Dendritic cell treated with granulocyte-macrophage colony-stimulating factor and Interleukin-4, amounts not matched to agents 40 ng/mL and 50 ng/mL, for 4 days (primary cell): ENCODE measurements at regions not wholly inside any gene's neighbourhood (a gene's known extent, or its start where the extent isn't known, plus 50 kb on each side); places are given as distances from the start of the nearest gene placed in this dataset.

Source experiments
- H3K27ac Mint-ChIP-seq: one replicate; pipeline ENCODE4 v1.8.0; 2022; ENCODE audit warnings: mild to moderate bottlenecking, mixed read lengths
- H3K27me3 Mint-ChIP-seq: one replicate; pipeline ENCODE4 v1.8.0; 2022; ENCODE audit warnings: mild to moderate bottlenecking, mixed read lengths
- H3K36me3 Mint-ChIP-seq: one replicate; pipeline ENCODE4 v1.8.0; 2022; ENCODE audit warnings: low read depth, mixed read lengths
- H3K4me1 Mint-ChIP-seq: one replicate; pipeline ENCODE4 v1.8.0; 2022; ENCODE audit warnings: low read depth, mixed read lengths
- H3K4me3 Mint-ChIP-seq: one replicate; pipeline ENCODE4 v1.8.0; 2022; ENCODE audit warnings: mild to moderate bottlenecking, moderate library complexity, mixed read lengths
- H3K9me3 Mint-ChIP-seq: one replicate; pipeline ENCODE4 v1.8.0; 2022; ENCODE audit warnings: mixed read lengths
- intact Hi-C: fragments of 100-400 bp; cut with micrococcal nuclease; formaldehyde crosslinking; loops from one replicate; pipeline ENCODE4 v1.15.0; 2022

DNA sequence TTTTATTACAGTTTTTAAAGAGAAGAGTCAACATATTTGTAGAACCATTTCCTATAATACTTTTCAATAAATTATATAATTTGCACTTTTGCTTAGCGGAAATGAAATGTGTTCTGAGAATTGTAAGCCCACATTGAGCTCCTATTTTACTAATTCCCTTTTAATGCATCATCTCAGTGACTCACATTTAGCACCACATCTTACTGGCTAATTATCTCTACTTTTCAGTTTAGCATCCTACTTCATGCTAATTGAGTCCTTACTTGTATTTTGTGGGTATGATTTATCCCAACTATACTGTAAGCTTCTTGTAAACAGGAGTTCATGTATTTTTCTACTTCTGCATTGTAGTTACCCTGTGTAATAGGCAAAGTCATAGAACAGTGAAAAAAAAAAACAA, 67.5 kb downstream of the TMX1 start:
- H3K9me3 Mint-ChIP-seq = peaks cover 9% of the 10 kb centered on the region
- H3K4me3 Mint-ChIP-seq = no peak overlapping the region
- H3K36me3 Mint-ChIP-seq = no peaks in the 10 kb centered on the region
- intact Hi-C loops = no loop called here
- no peaks in the 10 kb centered on the region for H3K27me3 Mint-ChIP-seq
- no peaks in the 10 kb centered on the region for H3K4me1 Mint-ChIP-seq
- H3K27ac Mint-ChIP-seq = no peak overlapping the region

DNA sequence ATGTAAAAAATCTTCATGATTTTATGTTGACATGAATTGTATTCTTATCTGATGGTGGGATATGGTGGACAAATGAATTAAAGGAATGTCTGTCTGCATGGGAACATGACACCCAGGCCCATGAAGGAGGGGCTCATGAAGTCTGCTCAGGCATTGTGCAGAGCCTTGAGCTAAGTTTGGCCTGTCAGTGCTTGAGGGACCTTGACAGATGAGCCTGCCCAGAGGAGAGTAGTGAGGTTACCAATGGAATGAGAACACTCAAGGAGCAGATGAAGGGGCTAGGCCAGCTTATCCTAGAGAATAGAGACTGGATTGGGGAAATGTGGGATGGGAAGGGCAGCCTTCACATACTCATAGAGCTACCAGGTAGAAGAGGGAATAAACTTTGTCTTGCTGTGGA, 68.8 kb downstream of the TMX1 start:
- Mint-ChIP-seq H3K36me3 (no peaks in the 10 kb centered on the region), H3K27ac (no peak overlapping the region), H3K27me3 (no peaks in the 10 kb centered on the region), H3K4me1 (no peaks in the 10 kb centered on the region), H3K4me3 (no peak overlapping the region), H3K9me3 (peaks cover 9% of the 10 kb centered on the region)
- intact Hi-C loops = no loop called here

DNA sequence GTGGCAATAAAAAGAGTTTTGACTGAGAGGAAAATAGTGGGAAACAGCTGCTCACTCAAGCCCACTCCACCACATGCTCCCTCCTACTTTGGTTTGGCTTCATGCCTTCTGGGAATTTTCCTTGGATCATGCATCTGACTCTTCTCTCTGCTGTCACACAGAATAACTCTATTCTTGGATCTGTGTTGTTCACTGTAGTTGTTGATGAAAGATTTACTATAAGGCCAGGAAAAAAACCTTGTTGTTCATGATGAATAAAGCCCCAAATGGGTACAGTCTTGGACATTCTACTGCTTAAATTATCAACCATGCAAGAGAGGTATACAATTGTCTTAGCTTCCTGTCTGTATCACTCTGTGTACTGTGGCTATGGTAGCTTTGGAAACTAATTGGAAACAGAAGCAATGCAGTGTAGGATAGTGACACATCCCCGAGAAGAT, 70.5 kb downstream of the TMX1 start:
- Mint-ChIP-seq H3K4me3 (no peak overlapping the region), H3K27me3 (no peaks in the 10 kb centered on the region), H3K4me1 (no peaks in the 10 kb centered on the region), H3K36me3 (no peaks in the 10 kb centered on the region), H3K27ac (no peak overlapping the region), H3K9me3 (peaks cover 9% of the 10 kb centered on the region)
- intact Hi-C loops = no loop called here

DNA sequence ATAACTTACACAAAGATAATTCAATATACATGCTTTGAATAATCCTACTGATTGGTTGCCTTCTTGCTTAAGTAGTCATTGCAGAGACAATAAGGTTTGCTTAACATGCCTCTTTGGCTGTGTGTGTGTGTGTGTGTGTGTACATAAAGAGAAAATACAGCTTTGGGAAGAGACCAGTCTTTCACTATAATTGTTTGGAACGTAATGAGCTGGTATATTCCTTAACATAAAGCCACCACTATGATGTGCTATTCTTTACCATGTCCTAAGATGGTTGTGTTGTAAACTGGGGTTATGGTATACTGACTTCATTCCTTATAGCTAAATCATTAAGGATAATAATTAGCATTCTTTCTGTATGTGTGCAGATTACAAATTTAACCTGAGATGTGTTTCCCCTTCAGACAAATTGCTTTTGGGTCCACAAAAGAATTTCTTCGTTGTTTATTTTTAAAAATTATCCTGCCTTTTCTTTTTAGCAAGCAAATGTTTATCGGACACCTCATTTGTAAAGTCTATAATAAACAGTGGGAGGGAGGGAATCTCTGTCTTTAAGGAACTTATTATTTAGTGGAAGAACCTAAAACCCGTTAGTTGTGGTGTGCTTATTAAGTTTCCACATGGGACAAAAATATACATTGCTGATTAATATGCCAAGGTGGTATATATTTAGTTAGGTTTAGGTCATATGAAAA, 74.4 kb downstream of the TMX1 start:
- no peaks in the 10 kb centered on the region for H3K27me3 Mint-ChIP-seq
- no peak overlapping the region for H3K4me3 Mint-ChIP-seq
- H3K9me3 Mint-ChIP-seq = no peaks in the 10 kb centered on the region
- no peaks in the 10 kb centered on the region for H3K4me1 Mint-ChIP-seq
- intact Hi-C loops = no loop called here
- no peaks in the 10 kb centered on the region for H3K36me3 Mint-ChIP-seq
- H3K27ac Mint-ChIP-seq = no peak overlapping the region

DNA sequence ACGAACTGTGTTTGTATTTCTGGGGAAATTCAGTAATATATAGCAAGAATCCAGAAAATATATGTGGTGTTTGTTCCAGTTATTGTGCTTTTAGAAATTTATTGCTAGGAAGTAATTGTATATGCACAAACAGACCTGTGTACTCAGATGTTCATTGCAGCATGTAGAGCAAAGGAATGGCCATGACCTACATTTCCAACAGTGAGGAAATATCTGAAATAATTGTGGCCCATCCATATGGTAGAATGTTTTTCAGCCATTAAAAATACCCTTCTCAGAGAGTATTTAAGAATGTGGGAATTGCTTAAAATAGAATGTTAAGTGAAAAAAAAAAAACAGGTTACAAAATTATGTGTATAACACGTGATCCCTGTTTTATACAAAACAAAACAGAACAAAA, 77.3 kb downstream of the TMX1 start:
- Mint-ChIP-seq H3K4me1 (no peaks in the 10 kb centered on the region), H3K4me3 (no peak overlapping the region), H3K36me3 (no peaks in the 10 kb centered on the region), H3K27me3 (no peaks in the 10 kb centered on the region), H3K9me3 (no peaks in the 10 kb centered on the region), H3K27ac (no peak overlapping the region)
- intact Hi-C loops = no loop called here

DNA sequence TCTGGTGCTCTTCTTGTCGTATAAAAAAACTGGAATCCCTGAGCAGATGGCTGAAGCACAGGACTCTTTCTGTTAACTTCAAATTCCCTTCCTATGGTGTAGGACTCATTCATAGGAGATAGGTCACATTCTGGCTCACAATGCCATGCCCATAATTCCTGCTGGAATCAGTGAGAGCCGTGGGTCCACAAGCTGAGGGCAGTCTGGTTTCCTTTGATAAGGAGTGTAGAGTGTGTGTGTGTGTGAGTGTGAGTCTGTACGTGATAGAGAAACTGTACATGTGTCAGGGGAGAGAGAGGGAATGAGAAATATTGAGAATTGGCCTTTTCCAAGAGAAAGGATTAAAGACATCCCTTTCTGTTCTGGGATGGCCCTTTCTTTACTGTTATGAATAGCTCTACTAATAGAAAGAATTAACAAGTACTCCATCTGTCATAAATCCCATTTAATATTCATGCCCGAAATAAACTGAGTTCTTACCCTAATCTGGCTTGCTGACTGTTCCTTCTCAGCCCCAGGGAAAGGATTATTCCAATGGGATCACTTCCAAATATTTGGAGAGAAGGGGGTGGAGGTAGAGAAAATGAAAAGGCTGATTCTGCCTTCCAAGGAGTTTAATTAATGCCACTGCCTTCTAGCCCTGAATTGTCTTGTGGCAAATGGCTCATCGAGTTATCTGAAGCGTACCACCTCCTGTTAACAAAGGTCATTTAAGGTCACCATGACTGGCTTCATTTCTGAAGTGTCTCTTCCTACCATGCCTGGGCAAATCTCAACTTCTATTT, 79.0 kb downstream of the TMX1 start:
- no peaks in the 10 kb centered on the region for H3K4me1 Mint-ChIP-seq
- no peaks in the 10 kb centered on the region for H3K9me3 Mint-ChIP-seq
- no peaks in the 10 kb centered on the region for H3K27me3 Mint-ChIP-seq
- intact Hi-C loops = no loop called here
- H3K27ac Mint-ChIP-seq = no peak overlapping the region
- H3K36me3 Mint-ChIP-seq = no peaks in the 10 kb centered on the region
- H3K4me3 Mint-ChIP-seq = no peak overlapping the region

DNA sequence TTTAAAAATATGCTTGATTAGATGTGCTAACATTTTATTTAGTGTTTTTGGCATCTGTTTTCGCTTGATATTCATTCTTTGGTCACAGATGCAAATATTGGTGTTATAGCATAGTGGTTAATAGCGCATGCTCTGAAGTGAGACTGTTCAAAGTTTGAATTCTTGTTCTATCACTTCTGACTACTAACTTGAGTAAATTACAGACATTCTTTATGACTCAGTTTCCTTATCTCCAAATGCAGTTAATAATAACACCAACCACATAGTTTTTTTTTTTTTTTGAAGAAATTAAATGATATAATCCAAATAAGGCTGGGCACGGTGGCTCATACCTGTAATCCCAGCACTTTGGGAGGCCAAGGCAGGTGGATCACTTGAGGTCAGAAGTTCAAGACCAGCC, 81.0 kb downstream of the TMX1 start:
- H3K36me3 Mint-ChIP-seq = no peaks in the 10 kb centered on the region
- no peaks in the 10 kb centered on the region for H3K4me1 Mint-ChIP-seq
- no peaks in the 10 kb centered on the region for H3K9me3 Mint-ChIP-seq
- no peak overlapping the region for H3K4me3 Mint-ChIP-seq
- H3K27ac Mint-ChIP-seq = no peak overlapping the region
- H3K27me3 Mint-ChIP-seq = peaks cover 1% of the 10 kb centered on the region
- intact Hi-C loops = no loop called here

DNA sequence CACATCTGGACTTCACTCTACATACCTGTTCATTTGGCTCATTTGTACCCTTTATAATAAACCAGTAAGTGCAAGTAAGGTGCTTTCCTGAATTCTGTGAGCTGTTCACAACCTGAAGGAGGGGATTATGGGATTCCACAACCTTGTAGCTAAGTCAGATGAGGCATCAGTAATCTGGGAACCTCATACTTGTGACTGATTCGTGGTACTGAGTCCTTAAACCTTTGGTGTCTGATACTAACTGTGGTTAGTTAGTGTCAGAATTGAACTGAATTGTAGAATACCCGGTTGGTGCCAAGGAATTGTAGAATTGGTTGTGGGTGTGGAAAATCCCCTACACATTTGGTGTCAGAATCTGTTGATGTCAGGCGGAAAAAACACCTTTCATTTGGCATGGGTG, 83.4 kb downstream of the TMX1 start:
- H3K27me3 Mint-ChIP-seq = peaks cover 9% of the 10 kb centered on the region
- H3K27ac Mint-ChIP-seq = no peak overlapping the region
- intact Hi-C loops = no loop called here
- H3K36me3 Mint-ChIP-seq = no peaks in the 10 kb centered on the region
- H3K9me3 Mint-ChIP-seq = no peaks in the 10 kb centered on the region
- H3K4me3 Mint-ChIP-seq = no peak overlapping the region
- no peaks in the 10 kb centered on the region for H3K4me1 Mint-ChIP-seq

DNA sequence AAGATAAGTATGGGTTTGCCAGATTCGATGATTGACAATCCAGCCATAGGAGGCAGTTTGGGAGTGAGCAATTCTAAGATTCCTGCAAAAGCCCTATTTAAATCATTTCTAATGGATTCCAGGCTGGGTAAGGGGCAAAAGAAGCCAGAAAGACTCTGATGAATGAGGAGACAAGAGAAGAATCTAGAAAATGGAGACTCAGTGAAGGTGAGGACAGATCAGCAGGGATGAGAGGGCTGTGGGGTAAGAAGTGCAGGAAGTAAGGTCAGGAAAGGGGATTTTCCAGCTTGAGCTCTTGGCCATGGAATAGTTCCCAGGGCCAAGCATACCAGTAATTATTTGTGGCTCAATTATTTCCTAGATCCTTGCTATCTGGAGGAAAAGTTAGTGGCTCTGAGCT, 87.3 kb downstream of the TMX1 start:
- no peak overlapping the region for H3K27ac Mint-ChIP-seq
- no peaks in the 10 kb centered on the region for H3K9me3 Mint-ChIP-seq
- no peak overlapping the region for H3K4me3 Mint-ChIP-seq

DNA sequence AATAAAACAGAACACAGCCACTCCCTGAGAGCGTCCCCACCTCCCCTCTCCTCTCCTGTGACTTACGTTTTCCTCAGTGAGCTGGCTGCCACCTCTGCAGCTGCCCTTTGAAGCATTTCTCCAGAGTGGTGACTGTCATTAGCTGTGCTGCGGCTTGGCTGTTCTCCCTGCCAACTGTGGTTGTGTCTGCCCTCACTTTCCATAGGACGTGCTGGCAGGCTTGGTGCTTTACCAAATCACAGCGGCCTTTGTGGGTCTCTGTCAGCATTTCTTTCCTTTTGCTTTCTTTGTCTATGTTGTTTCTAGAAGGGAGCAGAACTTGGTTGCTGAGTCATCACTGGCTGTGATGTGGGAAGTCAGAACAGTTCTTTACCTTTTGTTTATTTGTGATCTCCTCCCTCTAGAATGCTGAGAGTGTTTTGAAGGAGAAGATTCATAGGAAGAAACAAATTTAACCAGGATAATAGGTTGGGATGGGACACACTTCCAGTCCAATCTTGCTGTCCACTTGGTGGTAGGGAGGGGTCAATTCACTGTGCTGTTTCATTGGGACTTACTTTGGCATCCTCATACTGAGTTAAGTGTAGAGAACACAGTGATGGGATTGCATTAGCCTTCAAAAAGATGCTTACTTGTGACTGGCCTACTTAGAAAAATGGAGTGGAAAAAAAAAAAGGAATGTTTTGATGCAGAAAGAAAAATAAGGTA, 88.2 kb downstream of the TMX1 start:
- H3K27me3 Mint-ChIP-seq = peaks cover 11% of the 10 kb centered on the region
- H3K36me3 Mint-ChIP-seq = no peaks in the 10 kb centered on the region
- H3K27ac Mint-ChIP-seq = no peak overlapping the region
- no peak overlapping the region for H3K4me3 Mint-ChIP-seq
- intact Hi-C loops = no loop called here
- no peaks in the 10 kb centered on the region for H3K9me3 Mint-ChIP-seq
- H3K4me1 Mint-ChIP-seq = no peaks in the 10 kb centered on the region

More for the DNA sequence above, 87.3 kb downstream of the TMX1 start:
- Mint-ChIP-seq H3K36me3 (no peaks in the 10 kb centered on the region), H3K4me1 (no peaks in the 10 kb centered on the region), H3K27me3 (peaks cover 11% of the 10 kb centered on the region)
- intact Hi-C loops = no loop called here

DNA sequence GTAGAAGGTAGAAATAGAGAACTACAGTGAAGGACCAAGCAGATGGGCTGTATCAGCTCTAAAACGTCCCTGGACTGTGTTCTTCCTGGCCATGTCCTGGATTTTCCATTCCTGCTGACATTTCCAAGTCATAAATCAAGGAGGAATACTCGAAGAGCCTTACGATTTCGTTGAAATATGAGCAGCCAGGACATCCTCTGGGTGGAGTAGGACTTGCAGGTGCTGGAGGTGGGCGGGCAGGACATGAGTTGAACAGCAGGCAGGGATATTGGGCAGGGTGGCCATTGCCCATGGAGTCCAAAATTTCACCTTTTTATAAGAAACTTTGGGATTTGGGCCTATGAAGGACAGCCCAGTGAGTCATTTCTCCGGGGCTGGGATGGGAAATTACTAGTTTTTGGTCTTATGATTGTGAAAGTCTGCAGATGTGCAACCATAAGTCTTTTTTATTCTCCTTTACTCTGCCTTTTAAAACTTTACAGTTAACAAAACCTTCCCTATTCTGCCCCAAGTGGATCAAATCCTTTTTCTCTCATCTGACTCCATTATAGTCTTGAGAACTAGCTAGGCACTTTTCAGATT, 88.8 kb downstream of the TMX1 start:
- no peaks in the 10 kb centered on the region for H3K9me3 Mint-ChIP-seq
- H3K27me3 Mint-ChIP-seq = peaks cover 11% of the 10 kb centered on the region

DNA sequence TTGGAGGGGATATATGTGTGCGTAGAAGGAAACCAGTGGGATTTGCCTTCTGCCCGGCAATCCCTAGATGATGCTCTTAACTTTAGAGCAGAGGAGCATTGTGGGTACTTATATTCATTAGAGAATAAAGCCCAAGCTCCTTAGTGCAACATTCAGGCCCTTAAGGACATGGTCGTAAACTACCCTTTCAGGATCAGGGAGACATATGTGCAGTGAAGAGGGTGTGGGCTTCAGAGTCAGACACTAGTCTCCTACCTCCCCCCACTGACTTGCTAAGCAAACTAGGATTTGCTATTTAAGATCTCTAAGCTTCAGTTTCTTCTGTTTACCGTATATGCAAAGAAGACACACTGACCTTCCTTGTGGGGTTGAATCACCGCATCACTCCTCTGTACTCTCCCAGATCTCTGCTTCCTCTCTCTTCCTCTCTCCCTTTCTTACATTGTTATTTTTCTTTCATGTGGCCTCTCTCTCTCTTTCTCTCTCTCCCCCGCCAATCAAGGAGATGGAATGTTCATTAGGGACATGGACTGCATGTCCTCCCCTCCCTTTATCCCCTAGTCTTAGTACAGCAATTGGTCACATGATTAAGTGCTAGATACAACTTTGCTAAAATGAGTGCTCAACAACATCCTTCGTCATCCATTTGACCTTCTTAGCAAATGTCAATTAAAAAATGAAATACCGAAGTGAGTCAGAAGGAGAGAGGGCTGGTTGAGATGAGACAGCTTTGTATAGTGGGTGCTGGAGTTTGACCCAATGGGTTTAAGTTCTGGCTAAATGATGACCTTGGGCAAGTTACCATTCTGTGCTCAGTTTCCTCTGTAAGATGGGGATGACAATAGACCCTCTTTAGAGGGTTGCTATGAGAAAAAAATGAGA, 91.7 kb downstream of the TMX1 start:
- Mint-ChIP-seq H3K4me3 (no peak overlapping the region), H3K27me3 (peaks cover 7% of the 10 kb centered on the region), H3K9me3 (no peaks in the 10 kb centered on the region), H3K27ac (no peak overlapping the region), H3K36me3 (no peaks in the 10 kb centered on the region), H3K4me1 (no peaks in the 10 kb centered on the region)
- intact Hi-C loops = no loop called here

More for the DNA sequence above, 88.8 kb downstream of the TMX1 start:
- H3K4me1 Mint-ChIP-seq = no peaks in the 10 kb centered on the region
- H3K36me3 Mint-ChIP-seq = no peaks in the 10 kb centered on the region
- no peak overlapping the region for H3K27ac Mint-ChIP-seq
- intact Hi-C loops = no loop called here
- no peak overlapping the region for H3K4me3 Mint-ChIP-seq

DNA sequence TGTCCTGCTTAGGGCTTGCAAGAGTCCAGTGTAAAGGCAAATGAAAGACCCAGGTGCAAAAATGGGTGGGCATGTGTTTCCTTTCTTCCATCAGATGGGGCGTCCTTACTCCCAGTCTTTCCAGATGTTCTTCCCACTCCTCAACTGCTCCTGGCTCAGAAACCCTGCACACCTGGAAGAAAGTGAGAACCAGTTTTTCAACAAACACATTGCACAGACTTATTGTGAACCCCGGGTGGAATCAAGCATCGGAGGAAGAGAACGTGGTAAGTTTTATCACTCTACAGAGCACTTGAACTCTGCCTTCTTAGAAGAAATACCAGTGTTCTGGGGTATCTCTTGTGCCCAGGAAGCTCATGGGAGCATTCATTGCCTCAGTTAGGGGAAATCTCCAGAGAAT, 93.3 kb downstream of the TMX1 start:
- no peak overlapping the region for H3K27ac Mint-ChIP-seq
- no peak overlapping the region for H3K4me3 Mint-ChIP-seq
- H3K27me3 Mint-ChIP-seq = peaks cover 1% of the 10 kb centered on the region
- no peaks in the 10 kb centered on the region for H3K9me3 Mint-ChIP-seq
- no peaks in the 10 kb centered on the region for H3K36me3 Mint-ChIP-seq
- intact Hi-C loops = no loop called here
- H3K4me1 Mint-ChIP-seq = no peaks in the 10 kb centered on the region
